Activated CD4-positive, alpha-beta T cell treated with anti-CD3 and anti-CD28 coated beads, Interleukin-2, Interleukin-4, amounts not matched to agents 100 ng/mL and 50 ng/mL, durations not matched to agents 16 hours and 8 hours (primary cell): ENCODE measurements at regions not wholly inside any gene's neighbourhood (a gene's known extent, or its start where the extent isn't known, plus 50 kb on each side); places are given as distances from the start of the nearest gene placed in this dataset.

Experiments
- DNase-seq: peaks from one replicate; pipeline ENCODE4 v3.0.0-alpha.2; 2020; ENCODE audit warnings: low spot score

DNA sequence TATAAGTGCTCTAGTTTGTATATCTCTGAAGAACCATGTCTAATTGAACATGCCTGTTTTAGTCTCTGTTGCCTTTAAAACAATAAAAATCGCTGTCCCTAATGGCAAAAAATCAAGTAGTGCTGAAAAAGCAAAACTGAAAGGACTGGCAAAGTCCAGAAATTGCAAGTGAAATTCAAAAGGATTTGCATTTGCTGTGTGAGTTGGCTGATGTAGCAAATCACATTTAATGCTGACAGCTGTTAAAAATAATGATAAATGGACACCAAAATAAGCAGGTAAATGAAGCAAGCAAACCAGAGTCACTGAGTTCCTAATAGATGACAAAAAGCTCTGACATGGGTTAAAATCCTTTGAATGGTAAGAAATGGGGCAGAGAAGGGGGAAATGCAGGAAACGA lies 874.1 kb downstream of the GRM8 start:
- no peak for DNase-seq

DNA sequence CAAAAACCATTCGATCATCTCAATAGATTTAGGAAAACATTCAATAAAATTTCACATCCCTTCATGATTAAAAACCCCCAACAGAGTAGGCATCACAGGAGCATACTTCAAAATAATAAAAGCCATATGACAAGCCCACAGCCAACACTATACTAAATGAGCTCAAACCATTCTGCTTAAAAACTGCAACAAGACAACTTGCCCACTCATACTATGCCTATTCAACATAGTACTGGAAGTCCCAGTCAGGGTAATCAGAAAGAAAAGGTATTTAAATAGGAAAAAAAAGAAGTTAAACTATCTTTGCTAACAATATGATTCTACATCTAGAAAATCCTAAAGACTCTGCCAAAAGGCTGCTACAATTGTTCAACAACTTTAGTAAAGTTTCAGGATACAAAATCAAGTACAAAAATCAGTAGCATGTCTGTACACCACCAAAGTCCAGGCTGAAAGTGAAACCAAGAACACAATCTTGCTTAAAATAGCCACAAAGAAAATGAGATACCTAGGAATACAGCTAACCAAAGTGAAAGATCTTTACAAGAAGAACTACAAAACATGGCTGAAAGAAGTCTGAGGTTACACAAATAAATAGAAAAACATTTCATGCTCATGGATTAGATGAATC lies 882.6 kb downstream of the GRM8 start:
- no peak for DNase-seq

DNA sequence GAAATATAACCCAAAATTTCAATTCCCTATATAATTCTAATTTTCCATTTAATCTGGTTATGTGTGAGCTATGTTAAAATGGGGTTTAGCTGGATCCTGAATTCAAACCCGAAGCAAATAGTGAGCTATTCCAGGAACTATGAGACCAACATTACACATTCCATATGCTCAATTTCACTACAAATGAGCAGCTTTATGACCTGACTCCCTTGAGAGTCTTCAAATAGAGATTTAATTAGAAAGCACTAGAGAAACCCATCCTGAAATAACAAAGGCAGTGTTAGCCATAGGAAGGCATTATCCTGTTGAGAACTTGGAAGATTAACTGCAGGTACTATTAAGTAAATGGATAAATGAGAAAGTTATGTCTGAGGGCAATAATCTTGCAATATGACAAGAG lies 890.0 kb downstream of the GRM8 start:
- DNase-seq: no peak

GRCh38 chr7:126361183-126361582 lies 891.6 kb downstream of the GRM8 start:
- DNase-seq: no peak

DNA sequence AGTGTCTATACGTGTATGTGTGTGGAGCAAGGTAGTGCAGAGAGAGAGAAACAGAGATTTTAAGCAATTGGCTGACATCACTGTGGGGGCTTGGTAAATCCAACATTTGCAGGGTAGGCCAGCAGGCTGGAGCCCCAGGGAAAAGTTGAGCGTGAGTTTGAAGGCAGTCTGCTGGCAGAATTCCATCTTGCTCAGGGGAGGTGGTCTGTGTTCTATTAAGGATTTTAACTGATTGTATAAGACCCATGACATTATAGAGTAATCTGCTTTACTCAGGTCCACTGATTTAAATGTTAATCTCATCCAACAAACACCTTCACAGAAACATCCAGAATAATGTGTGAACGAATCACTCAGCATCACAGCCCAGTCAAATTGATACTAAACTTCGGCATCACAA lies 912.9 kb downstream of the GRM8 start:
- DNase-seq: no peak

GRCh38 chr7:126305671-126306070 lies 947.1 kb downstream of the GRM8 start:
- no peak for DNase-seq

- DNase-seq: no peak
Measured at GRCh38 chr7:126303926-126304325, 948.8 kb downstream of the GRM8 start.

GRCh38 chr7:126302639-126303038 lies 950.1 kb downstream of the GRM8 start:
- no peak for DNase-seq

- DNase-seq: no peak
Measured at GRCh38 chr7:126286317-126286716, 966.4 kb downstream of the GRM8 start.

GRCh38 chr7:126236261-126236660 lies 1016.5 kb downstream of the GRM8 start:
- no peak for DNase-seq

DNA sequence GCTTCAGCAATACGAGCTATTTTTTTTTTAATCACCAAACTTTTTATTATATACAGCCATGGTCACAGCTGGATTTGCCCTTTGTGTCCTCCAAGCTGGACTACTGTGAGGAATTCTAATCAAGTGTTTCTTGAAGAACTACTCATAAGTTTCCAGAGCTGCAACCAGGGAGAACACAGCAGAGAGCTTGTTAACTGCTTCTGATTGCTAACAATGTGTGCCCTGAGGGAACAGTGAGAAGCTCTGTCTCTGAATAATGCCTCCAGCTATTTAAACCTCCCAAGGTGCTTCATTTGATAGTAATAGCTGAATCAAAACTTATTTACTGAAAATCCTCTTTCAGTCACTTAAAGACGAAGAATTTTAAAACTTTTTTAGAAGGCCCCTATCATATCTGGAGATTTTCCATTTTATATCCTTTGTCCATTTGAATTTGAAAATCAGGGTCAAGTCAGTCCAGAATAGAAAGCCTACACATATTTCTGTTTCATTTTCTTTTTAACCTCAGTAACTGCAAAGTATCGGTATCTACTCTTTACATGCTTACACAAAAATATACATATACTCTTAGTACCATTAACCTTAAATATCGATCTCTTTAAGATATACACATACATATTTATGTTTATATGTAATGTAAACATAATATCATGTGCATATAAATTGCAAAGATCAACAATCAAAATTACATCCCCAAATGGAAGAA lies 1024.2 kb downstream of the GRM8 start:
- no peak for DNase-seq

DNA sequence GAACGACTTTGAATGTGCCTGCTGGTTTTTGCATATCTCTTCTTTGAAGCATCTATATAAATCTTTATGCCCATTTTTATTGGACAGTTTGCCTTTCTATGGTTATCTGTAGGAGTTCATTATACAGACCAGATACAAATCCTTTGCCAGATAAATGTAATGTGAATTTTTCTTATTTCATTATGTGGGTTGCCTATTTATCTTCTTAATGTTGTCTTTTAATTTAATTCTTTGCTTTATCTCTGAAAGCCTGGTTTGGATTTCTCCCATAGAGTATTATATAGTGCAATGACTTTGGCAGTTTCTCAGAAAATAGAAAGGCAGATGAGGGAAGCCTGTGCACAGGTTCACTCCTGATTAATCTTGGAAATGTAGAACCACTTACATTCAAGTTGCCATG lies 1025.1 kb downstream of the GRM8 start:
- no peak for DNase-seq

DNA sequence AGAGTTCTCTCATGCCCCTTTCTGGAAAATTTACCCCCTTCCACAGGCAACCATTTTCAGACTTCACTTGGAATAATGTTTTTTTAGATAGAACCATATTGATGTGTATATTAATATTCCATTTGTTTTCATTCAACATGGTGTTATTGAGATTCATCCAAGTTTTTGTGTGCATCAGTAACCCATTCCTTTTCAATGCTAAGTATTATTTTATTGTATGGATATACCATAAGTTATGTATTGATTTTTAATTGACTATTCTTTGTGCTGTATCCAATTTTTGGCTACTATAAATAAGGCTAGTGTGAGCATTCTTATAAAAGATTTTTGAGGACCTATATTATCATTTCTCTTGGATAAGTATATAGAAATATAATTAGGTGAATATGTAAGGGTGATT lies 1025.7 kb downstream of the GRM8 start:
- no peak for DNase-seq

DNA sequence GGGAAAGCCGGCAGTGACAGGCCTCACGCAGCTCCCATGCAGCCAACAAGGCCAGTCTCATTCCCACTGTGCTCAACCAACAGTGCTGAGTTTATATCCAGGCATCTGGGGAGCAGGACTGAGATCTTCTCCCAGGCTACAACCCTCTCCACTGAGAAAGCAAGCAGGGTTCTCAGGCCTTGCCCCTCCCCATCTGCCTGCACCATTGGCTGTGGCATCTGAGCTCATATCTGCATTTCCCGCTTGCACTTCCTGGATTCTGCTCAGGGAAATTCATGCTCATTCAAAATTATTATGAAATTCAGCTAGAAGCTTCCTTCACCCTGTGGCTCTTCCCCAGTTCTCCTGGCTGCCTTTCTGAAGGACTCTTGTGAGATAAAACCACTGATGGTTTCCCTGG lies 1029.0 kb downstream of the GRM8 start:
- no peak for DNase-seq

DNA sequence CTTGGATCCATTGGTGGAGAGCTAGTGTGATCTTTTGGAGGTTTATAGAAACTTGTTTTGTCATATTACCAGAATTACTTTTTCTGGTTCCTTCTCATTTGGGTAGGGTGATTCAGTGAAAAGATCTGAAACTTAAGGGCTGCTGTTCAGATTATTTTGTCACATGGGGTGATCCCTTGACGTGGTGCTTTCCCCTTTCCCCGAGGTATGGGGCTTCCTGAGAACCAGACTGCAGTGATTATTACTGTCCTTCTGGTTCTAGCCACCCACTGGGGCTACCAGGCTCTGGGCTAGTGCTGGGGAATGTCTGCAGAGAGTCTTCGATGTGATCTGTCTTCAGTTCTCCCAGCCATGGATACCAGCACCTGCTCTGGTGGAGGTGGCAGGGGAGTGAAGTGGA lies 1030.0 kb downstream of the GRM8 start:
- DNase-seq: no peak

DNA sequence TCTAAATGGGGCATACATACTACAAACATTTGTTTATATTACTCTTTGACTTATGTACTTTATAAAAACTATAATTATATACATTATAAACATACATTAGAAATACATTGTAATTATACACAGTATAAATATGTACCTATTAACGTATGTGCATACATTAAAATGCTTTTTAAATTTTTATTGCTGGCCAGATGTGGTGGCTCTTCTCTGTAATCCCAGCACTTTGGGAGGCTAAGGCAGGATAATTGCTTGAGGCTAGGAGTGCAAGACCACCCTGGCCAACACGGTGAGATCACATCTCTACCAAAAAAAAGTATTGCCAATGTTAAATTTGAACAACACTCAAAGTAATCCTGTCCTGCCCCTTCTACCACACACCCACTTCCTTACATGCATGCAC lies 1037.0 kb downstream of the GRM8 start:
- no peak for DNase-seq

- no peak for DNase-seq
Measured at GRCh38 chr7:126213876-126214275, 1038.9 kb downstream of the GRM8 start.

GRCh38 chr7:126211875-126212274 lies 1040.9 kb downstream of the GRM8 start:
- no peak for DNase-seq

GRCh38 chr7:126210707-126211106 lies 1042.0 kb downstream of the GRM8 start:
- no peak for DNase-seq

- no peak for DNase-seq
Measured at GRCh38 chr7:126203185-126203584, 1049.6 kb downstream of the GRM8 start.

DNA sequence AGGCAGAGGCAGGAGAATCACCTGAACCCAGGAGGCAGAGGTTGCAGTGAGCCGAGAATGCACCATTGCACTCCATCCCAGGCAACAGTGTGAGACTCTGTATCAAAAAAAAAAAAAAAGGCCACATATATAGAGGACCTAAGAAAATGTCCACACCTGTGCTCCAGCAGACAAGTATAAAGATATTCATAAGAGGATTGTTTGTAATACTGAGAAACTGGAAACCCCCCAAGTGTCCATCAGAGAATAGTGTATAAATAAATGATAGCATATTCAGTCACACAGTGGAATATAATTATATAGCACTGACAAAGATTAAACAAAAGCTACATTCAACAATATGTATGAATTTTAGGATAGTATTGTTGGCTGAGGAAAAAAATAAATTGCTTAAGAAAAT lies 1050.6 kb downstream of the GRM8 start:
- DNase-seq: no peak

- DNase-seq: no peak
Measured at GRCh38 chr7:126185959-126186580, 1066.7 kb downstream of the GRM8 start.

DNA sequence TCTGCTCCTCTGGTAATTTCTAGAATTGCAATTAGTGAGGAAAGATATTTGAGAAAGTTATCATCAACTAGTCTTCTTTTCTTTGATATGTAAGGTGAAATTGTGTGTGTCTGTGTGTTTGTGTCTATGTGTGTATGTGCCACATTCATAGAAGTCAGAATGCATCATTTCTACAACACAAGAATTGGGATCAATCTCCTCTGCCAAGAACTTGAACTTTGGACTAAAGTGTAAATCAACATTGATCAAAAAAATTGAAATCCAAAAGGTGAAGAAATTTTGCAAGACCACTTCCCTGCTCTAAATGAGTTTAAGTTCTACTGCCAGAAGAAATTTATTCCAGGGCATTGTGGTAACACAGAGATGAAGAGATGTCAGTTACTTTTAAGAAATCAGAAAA lies 1072.8 kb downstream of the GRM8 start:
- no peak for DNase-seq

DNA sequence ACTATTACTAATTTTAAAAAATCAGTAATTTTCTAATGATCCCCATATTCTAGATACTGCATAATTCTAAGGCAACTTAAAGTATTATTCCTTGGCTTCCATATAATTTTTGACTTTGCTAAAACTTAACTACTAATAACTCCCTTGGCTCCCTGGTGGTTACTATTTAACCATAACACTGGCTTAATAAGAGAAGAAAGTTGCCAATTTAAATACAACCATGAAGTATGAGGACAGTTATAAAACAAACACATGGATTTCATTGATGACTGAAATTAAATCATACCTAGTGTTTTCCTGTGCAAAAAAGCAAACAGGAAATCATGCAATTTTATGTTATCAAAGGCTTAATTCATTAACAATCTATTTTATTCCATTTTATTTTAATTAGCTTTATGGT lies 1073.9 kb downstream of the GRM8 start:
- DNase-seq: no peak
